GM21576 (cell line): ENCODE measurements at regions not wholly inside any gene's neighbourhood (a gene's known extent, or its start where the extent isn't known, plus 50 kb on each side); places are given as distances from the start of the nearest gene placed in this dataset.
A peak's percentile ranks its signal among the peaks of the same experiment; 100 is the strongest.
"Not testable (repeated sequence)": the region's sequence is repeated elsewhere in the genome, so short reads cannot be mapped to it uniquely, and the experiment has no call there.

Experiments
- ATAC-seq: cut with Tn5 transposase; IDR thresholded peaks from one replicate; pipeline ENCODE4 v1.9.1; 2021; ENCODE audit warnings: mild to moderate bottlenecking, moderate library complexity; ENCODE audit not compliant: unreplicated experiment

DNA sequence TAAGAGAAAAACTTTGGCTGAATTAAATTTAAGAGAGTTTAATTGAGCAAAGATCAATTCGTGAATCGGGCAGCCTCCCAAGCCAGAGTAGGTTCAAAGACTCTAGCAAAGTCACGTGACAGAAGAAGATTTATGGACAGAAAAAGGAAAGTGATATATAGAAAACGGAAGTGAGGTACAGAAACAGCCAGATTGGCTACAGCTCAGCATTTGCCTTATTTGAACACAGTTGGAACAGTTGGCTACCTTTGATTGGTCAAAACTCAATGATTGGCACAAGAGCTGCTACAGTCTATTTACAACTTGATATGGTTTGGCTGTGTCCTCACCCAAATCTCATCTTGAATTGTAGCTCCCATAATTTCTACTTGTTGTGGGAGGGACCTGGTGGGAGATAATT is 102.6 kb downstream of the PLG start:
- no peak for ATAC-seq

DNA sequence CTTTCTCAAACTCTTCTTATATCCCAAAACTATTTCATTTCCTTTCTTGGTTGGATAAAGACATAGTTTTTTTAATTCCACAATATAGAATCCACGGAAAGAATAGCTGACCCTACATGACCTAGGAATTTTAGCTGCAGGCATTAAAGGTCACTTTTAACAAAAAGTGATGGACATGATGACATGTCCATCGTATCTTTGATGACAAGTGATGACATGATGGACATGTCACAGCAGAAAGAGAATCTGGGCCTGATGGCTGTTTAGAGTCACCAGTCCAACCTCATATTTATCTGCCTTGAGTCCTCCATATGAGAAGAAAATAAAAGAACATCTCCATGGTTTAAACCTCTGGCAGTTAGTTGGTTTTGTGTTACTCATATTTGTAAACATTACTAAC is 106.2 kb downstream of the PLG start:
- no peak for ATAC-seq

GRCh38 chr6:160810238-160810637 is 108.2 kb downstream of the PLG start:
- ATAC-seq, result no peak

- no peak for ATAC-seq
Measured at GRCh38 chr6:160812097-160812496, 110.1 kb downstream of the PLG start.

DNA sequence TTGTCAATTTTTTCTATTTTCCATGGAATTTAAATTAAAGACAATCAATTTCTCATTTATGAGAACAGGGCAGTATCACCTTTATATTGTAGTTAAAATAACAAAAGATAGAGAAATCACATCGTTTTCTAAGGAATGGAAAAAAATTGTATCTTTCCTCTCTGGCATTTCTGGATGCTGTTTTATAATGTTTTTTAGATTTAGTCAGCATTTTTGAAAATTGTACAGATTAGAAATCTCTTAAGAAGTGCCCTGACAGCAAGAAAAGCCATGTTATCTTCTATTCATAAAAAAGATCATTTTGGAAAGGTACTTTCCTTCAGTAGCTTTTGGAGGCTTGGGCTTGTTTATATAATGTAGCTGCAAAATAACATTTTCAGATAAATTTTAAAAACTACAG is 116.9 kb downstream of the PLG start:
- no peak for ATAC-seq

DNA sequence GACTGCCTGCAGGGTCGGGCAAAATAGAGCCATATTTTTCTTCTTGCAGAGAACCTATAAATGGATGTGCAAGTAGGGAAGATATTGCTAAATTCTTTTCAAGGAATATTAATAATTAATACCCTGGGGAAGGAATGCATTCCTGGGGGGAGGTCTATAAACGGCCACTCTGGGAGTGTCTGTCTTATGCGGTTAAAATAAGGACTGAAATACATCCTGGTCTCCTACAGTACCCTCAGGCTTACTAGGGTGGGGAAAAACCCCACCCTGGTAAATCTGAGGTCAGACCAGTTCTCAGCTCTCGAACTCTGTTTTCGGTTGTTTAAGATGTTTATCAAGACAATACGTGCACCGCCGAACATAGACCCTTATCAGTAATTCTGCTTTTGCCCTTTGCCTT is 118.6 kb downstream of the PLG start:
- ATAC-seq, result not testable (repeated sequence)

- ATAC-seq, result no peak
Measured at GRCh38 chr6:160831739-160832138, 129.7 kb downstream of the PLG start.

DNA sequence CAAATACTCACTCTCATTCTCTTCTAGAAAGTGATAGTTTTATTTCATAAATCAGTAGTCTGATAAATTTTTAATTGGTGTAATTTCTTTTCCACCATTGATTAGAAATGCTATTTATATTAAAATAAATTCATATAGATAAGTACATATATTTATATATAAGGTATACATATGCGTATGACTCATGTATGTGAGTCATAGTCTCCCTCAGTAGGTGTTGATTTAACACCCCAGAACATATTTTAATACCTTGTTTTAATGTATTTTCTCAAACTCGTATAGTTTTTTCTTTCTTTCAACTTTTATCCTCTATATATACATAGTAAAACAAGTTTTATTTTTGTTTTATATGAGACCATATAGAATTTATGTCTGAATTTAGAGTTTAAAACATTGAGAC is 130.4 kb downstream of the PLG start:
- ATAC-seq, result no peak

DNA sequence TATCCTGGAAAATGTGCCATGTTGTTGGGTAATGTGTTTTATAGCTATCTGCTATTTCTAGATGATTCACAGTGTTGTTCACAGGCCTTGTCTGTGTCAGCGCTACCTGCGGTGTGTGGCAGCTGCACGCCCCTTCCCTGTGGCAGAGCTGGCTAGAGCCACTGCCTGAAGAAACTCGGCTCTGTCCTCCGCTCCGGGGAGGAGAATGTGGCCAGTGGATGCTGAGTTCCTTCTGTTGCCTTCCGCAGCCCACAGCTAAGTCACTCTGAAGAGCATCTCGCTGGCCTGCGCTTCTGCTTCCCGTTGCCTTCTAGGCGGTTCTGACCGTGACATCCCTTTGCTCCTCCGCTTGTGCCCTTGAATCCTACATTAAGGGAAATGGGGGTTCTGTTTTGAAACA is 135.1 kb downstream of the PLG start:
- ATAC-seq, result no peak

GRCh38 chr6:160851031-160851430 is 140.5 kb upstream of the MAP3K4 start:
- ATAC-seq, result no peak

GRCh38 chr6:160853946-160854345 is 137.6 kb upstream of the MAP3K4 start:
- no peak for ATAC-seq

DNA sequence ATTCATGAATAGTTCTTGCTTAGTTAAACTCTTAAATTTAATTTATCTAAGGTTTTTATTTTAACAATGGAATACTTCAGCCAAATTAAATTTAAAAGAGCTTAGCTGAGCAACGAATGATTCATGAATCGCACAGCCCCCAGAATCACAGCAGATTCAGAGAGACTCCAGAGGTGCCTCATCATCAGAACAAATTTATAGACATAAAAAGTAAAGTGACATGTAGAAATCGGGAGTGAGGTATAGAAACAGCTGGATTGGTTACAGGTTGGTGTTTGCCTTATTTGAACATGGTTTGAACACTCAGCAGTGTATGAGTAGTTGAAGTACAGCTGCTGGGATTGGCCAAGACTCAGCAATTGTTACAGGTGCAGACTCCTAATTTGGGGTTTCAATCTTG is 132.7 kb upstream of the MAP3K4 start:
- no peak for ATAC-seq

GRCh38 chr6:160859822-160860221 is 131.7 kb upstream of the MAP3K4 start:
- no peak for ATAC-seq

DNA sequence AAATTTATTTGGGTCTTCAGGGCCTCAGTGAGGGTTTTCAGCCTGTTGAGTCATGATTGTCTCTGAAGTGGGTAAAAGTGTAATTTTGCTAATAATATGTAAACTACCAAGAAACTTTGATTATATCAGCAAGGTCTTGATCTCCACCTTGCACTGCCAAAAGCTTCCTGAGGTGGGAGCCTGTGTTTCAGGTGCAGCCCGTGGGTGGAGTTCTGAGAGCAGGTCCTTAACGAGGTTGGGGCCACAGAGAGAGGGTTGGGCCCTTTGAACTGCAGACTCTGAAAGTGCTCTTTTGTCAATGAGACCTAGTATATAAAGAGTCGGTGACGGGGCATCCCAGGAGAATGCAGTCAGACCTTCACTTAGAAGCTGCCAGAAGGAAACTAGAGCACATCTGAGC is 129.7 kb upstream of the MAP3K4 start:
- ATAC-seq, result no peak

DNA sequence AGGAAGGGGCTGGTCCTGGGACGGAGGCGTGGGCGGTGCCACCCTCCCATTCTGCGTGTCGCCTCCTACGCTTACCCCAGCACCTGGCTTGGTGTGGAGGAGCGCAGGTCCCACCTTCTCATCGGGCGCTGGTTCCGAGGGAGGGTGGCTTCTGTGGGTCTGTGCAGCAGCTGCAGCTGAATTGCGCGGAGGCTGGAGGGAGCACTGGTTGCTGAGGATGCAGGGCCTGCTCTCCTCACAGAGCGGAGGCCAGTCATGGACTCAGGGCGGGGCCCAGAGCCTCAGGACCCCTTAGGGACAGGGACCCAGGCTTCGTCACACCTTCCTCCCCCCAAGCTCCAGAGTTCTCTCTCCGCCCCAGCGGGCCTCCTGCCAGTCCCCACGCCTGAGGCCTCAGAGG is 127.8 kb upstream of the MAP3K4 start:
- ATAC-seq, result no peak

GRCh38 chr6:160871320-160871719 is 120.2 kb upstream of the MAP3K4 start:
- peak; percentile 75 for ATAC-seq

DNA sequence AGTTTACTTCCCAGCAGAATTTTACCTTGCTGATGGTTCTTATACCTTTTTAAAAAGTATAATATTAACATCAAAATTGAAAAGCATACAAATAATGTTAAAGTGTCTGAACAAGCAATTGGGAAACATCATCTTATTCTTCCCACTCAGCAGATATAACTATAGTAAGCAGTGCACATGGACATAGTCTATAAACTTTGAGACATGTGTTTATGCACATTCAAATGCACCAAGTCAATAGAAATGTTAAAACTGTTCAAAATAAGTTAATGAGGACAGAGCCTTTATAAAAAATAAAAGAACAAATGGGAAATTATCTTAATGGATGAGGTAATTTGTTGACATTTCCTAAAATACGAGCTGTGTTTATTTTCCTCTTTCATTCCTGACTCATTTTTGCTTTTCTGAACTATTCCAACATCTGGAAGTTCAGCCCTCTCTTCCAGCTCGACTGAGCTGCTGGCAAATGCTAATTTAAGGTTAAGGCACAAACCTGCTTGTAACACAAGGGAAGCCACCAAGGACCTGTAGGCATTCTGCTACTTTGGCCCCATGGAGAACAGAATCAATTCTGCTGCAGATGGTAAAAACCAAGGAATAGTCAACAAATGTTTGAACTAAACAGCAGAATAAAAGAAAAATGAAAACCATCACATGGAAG is 110.3 kb upstream of the MAP3K4 start:
- ATAC-seq, result no peak

DNA sequence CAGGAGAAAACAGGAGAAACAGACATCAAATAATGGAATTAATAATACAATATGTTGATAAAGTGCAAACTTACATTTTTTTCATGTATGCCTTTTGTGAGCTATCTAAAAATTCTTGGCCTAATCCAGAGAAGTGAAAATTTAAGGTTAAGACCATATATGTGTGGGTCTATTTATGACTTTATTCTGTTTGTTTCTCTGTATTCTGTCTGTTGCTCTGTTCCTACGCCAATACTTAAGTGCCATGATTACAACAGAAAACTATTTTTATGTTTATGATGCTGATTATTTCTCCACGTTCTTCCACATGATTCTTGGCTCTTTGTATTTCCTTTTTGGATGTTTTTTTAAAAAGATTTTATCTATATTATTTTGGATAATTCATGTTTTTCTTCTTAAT is 109.6 kb upstream of the MAP3K4 start:
- no peak for ATAC-seq

DNA sequence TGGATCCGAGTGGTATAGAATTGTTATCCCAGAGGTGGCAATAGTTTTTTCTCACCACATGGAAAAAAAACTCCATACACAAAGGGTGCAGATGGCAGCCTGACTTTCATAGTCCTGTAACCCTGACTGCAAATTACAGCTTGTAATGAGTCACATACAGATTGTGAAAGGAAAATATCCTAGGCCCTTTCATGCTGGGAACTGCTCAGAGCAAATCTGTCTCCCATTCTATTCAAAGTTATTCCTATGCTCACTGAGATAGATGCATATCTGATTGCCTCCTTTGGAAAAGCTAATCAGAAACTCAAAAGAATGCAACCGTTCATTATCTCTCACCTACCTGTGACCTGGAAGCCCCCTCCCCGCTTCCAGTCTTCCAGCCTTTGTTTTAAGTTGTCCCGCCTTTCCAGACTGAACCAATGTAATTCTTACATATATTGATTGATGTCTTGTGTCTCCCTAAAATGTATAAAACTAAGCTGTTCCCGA is 108.7 kb upstream of the MAP3K4 start:
- ATAC-seq, result no peak

- ATAC-seq, result no peak
Measured at GRCh38 chr6:160883560-160883959, 108.0 kb upstream of the MAP3K4 start.

DNA sequence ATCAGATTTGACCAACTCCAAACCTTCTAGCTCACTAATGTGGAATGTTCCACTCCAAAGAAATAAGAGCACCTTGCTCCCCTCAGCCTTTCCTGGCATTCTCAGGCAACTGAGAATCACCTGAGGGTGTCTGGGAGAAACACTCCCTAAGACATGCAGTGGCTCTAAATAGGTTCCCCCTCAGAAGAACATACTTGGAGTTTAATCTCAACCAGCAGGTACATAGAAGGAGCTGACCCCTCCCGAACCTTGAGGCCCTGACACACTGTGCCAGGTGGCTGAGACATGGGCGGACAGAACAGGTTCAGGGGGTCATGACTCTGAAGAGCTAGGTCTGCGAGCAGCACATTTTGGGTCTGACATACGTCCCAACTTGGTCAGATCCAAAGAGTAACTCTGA is 107.6 kb upstream of the MAP3K4 start:
- no peak for ATAC-seq

DNA sequence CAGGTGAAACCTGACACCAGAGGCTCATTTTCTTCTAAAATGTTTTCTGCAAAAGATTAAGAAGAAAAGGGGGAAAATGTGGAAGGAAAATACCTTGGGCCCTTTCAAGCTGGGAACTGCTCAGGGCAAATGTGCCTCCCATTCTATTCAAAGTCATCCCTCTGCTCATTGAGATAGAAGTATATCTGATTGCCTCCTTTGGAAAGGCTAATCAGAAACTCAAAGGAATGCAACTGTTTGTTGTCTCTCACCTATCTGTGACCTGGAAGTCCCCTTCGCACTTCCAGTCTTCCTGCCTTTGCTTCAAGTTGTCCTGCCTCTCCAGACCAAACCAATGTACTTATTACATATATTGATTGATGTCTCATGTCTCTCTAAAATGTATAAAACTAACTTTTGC is 102.4 kb upstream of the MAP3K4 start:
- not testable (repeated sequence) for ATAC-seq

- no peak for ATAC-seq
Measured at GRCh38 chr6:160891690-160892089, 99.9 kb upstream of the MAP3K4 start.
